Testis (tissue), 2 donors: ENCODE measurements at regions not wholly inside any gene's neighbourhood (a gene's known extent, or its start where the extent isn't known, plus 50 kb on each side); places are given as distances from the start of the nearest gene placed in this dataset.

ENCODE experiments used
- DNase-seq: peaks from one replicate; pipeline ENCODE4 v3.0.0-alpha.2; 2019
- H3K27ac ChIP-seq, 2 donors: fragments of 200-600 bp; sonication (generic); one replicate each; pipeline ENCODE4 v1.5.1; 2019
- H3K27me3 ChIP-seq: fragments of 200-600 bp; sonication (generic); one replicate; pipeline ENCODE4 v1.5.1; 2019
- H3K36me3 ChIP-seq: fragments of 200-600 bp; sonication (generic); one replicate; pipeline ENCODE4 v1.5.1; 2017; ENCODE audit warnings: low read depth; ENCODE audit errors: missing control alignments
- H3K4me1 ChIP-seq: fragments of 200-600 bp; sonication (generic); one replicate; pipeline ENCODE4 v1.5.1; 2019
- H3K4me3 ChIP-seq, 2 donors: fragments of 200-600 bp; sonication (generic); one replicate each; pipeline ENCODE4 v1.5.1; 2017 to 2019
- H3K9me3 ChIP-seq: fragments of 200-600 bp; sonication (generic); one replicate; pipeline ENCODE4 v1.5.1; 2017
- POLR2A ChIP-seq: fragments of 450-650 bp; IDR thresholded peaks from one replicate; pipeline ENCODE4 v1.6.1; 2017; ENCODE audit warnings: antibody characterized with exemption, mild to moderate bottlenecking, moderate library complexity
- WGBS, 2 donors: methylation state at CpG; one replicate each; pipeline ENCODE4 v1.1.5; 2018; 5-methylcytosine and 5-hydroxymethylcytosine counted together
- intact Hi-C: fragments of 100-400 bp; cut with DNase I; formaldehyde crosslinking; loops from one replicate; pipeline ENCODE4 v1.15.1; 2023; ENCODE audit warnings: low total_unique reads
- TF ChIP-seq, protein P1 (sequence below), 3 experiments: fragments of 450-650 bp in 2 of 3; fragments of 200-600 bp in 1 of 3; sonication (generic) in 1 of 3; IDR thresholded peaks; one replicate each; pipeline ENCODE4 v1.5.1; 2016 to 2019; ENCODE audit warnings: antibody characterized with exemption in 3 of 3, mild to moderate bottlenecking in 2 of 3, moderate library complexity in 1 of 3

- Histone ChIP-seq H3K4me3 (no peak overlapping the region), H3K9me3 (no peaks in the 10 kb centered on the region), H3K4me1 (no peaks in the 10 kb centered on the region), H3K27ac (no peak overlapping the region), H3K36me3 (no peaks in the 10 kb centered on the region), H3K27me3 (no peaks in the 10 kb centered on the region)
- no peak for DNase-seq
- TF ChIP-seq, protein P1, sequence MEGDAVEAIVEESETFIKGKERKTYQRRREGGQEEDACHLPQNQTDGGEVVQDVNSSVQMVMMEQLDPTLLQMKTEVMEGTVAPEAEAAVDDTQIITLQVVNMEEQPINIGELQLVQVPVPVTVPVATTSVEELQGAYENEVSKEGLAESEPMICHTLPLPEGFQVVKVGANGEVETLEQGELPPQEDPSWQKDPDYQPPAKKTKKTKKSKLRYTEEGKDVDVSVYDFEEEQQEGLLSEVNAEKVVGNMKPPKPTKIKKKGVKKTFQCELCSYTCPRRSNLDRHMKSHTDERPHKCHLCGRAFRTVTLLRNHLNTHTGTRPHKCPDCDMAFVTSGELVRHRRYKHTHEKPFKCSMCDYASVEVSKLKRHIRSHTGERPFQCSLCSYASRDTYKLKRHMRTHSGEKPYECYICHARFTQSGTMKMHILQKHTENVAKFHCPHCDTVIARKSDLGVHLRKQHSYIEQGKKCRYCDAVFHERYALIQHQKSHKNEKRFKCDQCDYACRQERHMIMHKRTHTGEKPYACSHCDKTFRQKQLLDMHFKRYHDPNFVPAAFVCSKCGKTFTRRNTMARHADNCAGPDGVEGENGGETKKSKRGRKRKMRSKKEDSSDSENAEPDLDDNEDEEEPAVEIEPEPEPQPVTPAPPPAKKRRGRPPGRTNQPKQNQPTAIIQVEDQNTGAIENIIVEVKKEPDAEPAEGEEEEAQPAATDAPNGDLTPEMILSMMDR (IDR thresholded peaks at IDR 0.05): no peak
- TF ChIP-seq POLR2A: no peak
- intact Hi-C loops: no loop called here
- WGBS, 2 donors: 90 to 100% methylated on average over 1 of the region's 1 CpG
These were observed 67.3 kb upstream of the ITM2B start for GRCh38 chr13:48165727-48166126.

DNA sequence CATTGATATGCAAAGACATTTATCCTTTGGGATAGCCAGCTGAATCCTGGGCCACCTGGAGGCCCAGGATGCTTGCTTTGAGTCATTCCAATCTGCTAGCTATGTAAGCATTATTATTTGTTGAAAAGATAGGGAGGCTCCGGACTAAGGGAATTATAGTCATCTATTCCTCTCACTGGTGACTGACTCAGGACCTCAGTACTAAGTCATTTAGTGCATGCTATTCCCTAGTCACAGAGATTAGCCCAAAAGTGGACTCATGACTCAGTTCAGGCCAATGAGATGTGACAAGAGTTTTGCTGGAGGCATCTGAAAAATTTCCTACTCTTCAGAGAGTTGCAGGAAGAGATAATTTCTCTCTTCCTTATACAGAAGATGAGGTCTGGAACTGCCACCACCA is 67.9 kb upstream of the ITM2B start:
- intact Hi-C loops: no loop called here
- no peak for DNase-seq
- H3K27me3 ChIP-seq: no peaks in the 10 kb centered on the region
- H3K36me3 ChIP-seq: no peaks in the 10 kb centered on the region
- TF ChIP-seq, protein P1 (IDR thresholded peaks at IDR 0.05): no peak
- TF ChIP-seq POLR2A: no peak
- no peaks in the 10 kb centered on the region for H3K9me3 ChIP-seq
- no peak overlapping the region for H3K27ac ChIP-seq
- no peaks in the 10 kb centered on the region for H3K4me1 ChIP-seq
- no peak overlapping the region for H3K4me3 ChIP-seq
- 86 to 100% methylated on average over 1 of the region's 1 CpG for WGBS, 2 donors

- Histone ChIP-seq H3K4me3 (no peak overlapping the region), H3K9me3 (no peaks in the 10 kb centered on the region), H3K27ac (no peak overlapping the region), H3K36me3 (no peaks in the 10 kb centered on the region), H3K27me3 (no peaks in the 10 kb centered on the region), H3K4me1 (no peaks in the 10 kb centered on the region)
- intact Hi-C loops: no loop called here
- TF ChIP-seq, protein P1 (IDR thresholded peaks at IDR 0.05): no peak
- TF ChIP-seq POLR2A: no peak
- DNase-seq: no peak
- WGBS, 2 donors: 79 to 87% methylated on average over 4 of the region's 4 CpGs
These were observed 68.2 kb upstream of the MED4 start for GRCh38 chr13:48163061-48163460.

- intact Hi-C loops: no loop called here
- Histone ChIP-seq H3K9me3 (no peaks in the 10 kb centered on the region), H3K27ac (no peak overlapping the region), H3K4me3 (no peak overlapping the region), H3K4me1 (no peaks in the 10 kb centered on the region), H3K36me3 (no peaks in the 10 kb centered on the region), H3K27me3 (no peaks in the 10 kb centered on the region)
- WGBS, 2 donors: 84 to 89% methylated on average over 2 of the region's 2 CpGs
- DNase-seq: no peak
- no peak for TF ChIP-seq POLR2A
- TF ChIP-seq, protein P1 (IDR thresholded peaks at IDR 0.05): no peak
These were observed 67.3 kb upstream of the MED4 start for GRCh38 chr13:48162217-48162616.

DNA sequence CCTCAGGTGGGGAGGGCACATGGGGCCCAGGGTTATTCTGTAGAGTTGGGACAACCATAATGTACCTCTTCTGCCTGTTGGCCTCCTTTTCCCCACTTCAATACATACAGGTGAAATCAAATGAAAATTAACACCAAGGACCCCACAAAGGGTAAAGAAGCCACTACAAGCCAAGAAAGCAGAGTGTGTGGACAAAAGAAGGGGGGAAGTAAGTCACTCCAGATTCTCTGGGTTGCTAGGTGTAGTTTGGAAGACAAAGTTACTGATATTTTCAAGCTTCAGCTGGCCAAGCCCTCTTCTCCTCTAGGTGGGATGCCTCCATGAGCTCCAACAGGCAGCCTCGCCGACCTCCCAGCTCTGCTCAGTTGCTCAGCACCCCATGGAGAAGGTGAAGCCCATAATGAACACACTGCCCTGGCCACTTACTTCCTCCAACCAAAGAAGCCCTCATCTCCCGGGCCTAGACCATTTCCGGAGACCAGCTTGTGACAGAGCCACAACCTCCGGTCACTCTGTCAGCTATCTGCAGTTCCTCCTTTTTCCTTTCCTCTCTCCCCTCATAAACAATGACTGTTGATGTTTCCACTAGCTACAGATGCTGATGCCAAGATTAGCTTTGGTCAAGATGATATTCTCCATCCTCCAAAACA is 66.8 kb upstream of the MED4 start:
- WGBS, 2 donors: 82% methylated on average over 5 of the region's 5 CpGs
- intact Hi-C loops: no loop called here
- peak overlapping the region in 1 of 2 donors; percentile 42 for H3K27ac ChIP-seq
- no peak overlapping the region for H3K4me3 ChIP-seq
- no peaks in the 10 kb centered on the region for H3K27me3 ChIP-seq
- TF ChIP-seq, protein P1 (IDR thresholded peaks at IDR 0.05): no peak
- no peak for TF ChIP-seq POLR2A
- peak; percentile 37 for DNase-seq
- no peaks in the 10 kb centered on the region for H3K4me1 ChIP-seq
- H3K36me3 ChIP-seq: no peaks in the 10 kb centered on the region
- H3K9me3 ChIP-seq: no peaks in the 10 kb centered on the region
